Left ventricle myocardium inferior (tissue), 1 donor: ENCODE measurements at regions not wholly inside any gene's neighbourhood (a gene's known extent, or its start where the extent isn't known, plus 50 kb on each side); places are given as distances from the start of the nearest gene placed in this dataset.

Source experiments
- DNase-seq: peaks from one replicate; pipeline ENCODE4 v3.0.0-alpha.2; 2020
- H3K27ac ChIP-seq: fragments of 200-600 bp; replicated peaks from 2 replicates; pipeline ENCODE4 v1.8.0; 2021
- H3K27me3 ChIP-seq: fragments of 200-600 bp; 2 replicates; pipeline ENCODE4 v1.8.0; 2021; ENCODE audit warnings: low read depth
- H3K36me3 ChIP-seq: fragments of 200-600 bp; 2 replicates; pipeline ENCODE4 v1.8.0; 2021
- H3K4me1 ChIP-seq: fragments of 200-600 bp; 2 replicates; pipeline ENCODE4 v1.8.0; 2021
- H3K4me3 ChIP-seq: fragments of 200-600 bp; 2 replicates; pipeline ENCODE4 v1.8.0; 2021; ENCODE audit warnings: mild to moderate bottlenecking, moderate library complexity
- H3K9me3 ChIP-seq: fragments of 200-600 bp; replicated peaks from 2 replicates; pipeline ENCODE4 v1.8.0; 2021
- intact Hi-C: fragments of 100-400 bp; cut with micrococcal nuclease; formaldehyde crosslinking; loops from one replicate; pipeline ENCODE4 v1.11.0; 2022
- TF ChIP-seq, protein P1 (sequence below): fragments of 200-600 bp; IDR thresholded peaks from 2 replicates; pipeline ENCODE4 v1.8.0; 2021; ENCODE audit warnings: antibody characterized with exemption, mild to moderate bottlenecking, borderline replicate concordance
- donor health status: DM: no; HTN: yes; CAD: no; lungs with severe emphysema.

DNA sequence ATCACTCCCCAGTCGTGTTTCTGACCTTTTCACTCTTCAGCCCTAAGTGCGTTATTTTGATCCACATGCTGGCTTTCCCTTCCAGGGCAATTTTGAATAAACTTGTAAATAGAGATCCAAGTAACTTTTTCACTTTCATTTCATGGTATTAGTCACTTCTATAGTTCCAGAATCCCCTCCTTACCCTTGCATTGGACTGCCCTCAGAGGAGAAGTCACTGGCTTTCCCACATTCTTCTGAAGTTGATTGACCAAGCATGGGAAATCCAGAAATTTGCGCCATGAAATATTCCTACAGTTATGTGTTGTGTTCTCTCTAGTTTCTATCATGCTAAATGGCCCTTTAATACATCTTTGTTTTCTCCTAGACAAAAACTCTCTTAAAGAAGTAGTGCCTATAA is 177.3 kb upstream of the GORAB start:
- DNase-seq = no peak
- Histone ChIP-seq H3K4me3 (no peak overlapping the region), H3K36me3 (no peaks in the 10 kb centered on the region), H3K27ac (peak overlapping the region; percentile 77), H3K27me3 (no peaks in the 10 kb centered on the region), H3K4me1 (peaks cover 41% of the 10 kb centered on the region), H3K9me3 (peaks cover 15% of the 10 kb centered on the region)
- intact Hi-C loops = no loop called here
- TF ChIP-seq, protein P1, sequence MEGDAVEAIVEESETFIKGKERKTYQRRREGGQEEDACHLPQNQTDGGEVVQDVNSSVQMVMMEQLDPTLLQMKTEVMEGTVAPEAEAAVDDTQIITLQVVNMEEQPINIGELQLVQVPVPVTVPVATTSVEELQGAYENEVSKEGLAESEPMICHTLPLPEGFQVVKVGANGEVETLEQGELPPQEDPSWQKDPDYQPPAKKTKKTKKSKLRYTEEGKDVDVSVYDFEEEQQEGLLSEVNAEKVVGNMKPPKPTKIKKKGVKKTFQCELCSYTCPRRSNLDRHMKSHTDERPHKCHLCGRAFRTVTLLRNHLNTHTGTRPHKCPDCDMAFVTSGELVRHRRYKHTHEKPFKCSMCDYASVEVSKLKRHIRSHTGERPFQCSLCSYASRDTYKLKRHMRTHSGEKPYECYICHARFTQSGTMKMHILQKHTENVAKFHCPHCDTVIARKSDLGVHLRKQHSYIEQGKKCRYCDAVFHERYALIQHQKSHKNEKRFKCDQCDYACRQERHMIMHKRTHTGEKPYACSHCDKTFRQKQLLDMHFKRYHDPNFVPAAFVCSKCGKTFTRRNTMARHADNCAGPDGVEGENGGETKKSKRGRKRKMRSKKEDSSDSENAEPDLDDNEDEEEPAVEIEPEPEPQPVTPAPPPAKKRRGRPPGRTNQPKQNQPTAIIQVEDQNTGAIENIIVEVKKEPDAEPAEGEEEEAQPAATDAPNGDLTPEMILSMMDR = no peak

- Histone ChIP-seq H3K27ac (peak overlapping the region; percentile 77), H3K36me3 (no peaks in the 10 kb centered on the region), H3K4me3 (no peak overlapping the region), H3K27me3 (no peaks in the 10 kb centered on the region), H3K9me3 (peaks cover 17% of the 10 kb centered on the region), H3K4me1 (peaks cover 40% of the 10 kb centered on the region)
- intact Hi-C loops = no loop called here
- no peak for DNase-seq
- TF ChIP-seq, protein P1 = no peak
Measured at GRCh38 chr1:170355267-170355801, 176.6 kb upstream of the GORAB start.

GRCh38 chr1:170356585-170356984 is 175.4 kb upstream of the GORAB start:
- Histone ChIP-seq H3K4me3 (no peak overlapping the region), H3K4me1 (peaks cover 27% of the 10 kb centered on the region), H3K27ac (no peak overlapping the region), H3K9me3 (peaks cover 17% of the 10 kb centered on the region), H3K36me3 (no peaks in the 10 kb centered on the region), H3K27me3 (no peaks in the 10 kb centered on the region)
- intact Hi-C loops = no loop called here
- TF ChIP-seq, protein P1 = no peak
- no peak for DNase-seq

DNA sequence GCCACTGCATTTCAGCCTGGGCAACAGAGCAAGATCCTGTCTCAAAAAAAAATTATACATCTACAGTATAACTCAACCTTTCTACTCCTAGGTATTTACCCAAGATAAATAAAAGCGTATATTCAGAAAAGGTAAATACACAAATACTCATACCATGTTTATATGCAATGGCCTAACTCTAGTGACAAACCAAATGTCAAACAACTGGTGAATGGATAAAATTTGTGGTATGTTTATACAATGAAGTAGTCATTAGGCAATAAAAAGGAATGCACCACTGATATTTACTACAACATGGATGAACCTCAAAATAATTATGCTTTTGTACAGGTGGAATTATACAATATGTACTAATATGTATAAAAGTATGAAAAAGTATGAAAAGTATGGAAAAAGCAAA is 174.2 kb upstream of the GORAB start:
- Histone ChIP-seq H3K4me1 (peaks cover 22% of the 10 kb centered on the region), H3K27ac (no peak overlapping the region), H3K4me3 (no peak overlapping the region), H3K27me3 (no peaks in the 10 kb centered on the region), H3K36me3 (no peaks in the 10 kb centered on the region), H3K9me3 (peaks cover 24% of the 10 kb centered on the region)
- intact Hi-C loops = no loop called here
- TF ChIP-seq, protein P1 = no peak
- no peak for DNase-seq

DNA sequence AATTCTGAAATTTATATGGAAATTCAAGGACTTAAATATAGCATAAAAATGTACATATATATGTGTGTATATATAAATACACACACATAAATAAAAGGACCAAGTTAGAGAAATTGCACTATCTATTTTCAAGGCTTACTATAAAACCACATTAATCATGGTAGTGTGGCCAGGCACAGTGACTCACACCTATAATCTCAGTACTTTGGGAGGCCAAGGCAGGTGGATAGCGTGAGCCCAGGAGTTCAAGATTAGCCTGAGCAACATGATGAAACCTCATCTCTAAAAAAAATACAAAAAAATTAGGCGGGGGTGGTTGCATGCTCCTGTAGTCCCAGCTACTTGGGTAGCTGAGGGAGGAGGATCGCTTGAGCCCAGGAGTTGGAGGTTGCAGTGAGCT is 171.4 kb upstream of the GORAB start:
- TF ChIP-seq, protein P1 = no peak
- intact Hi-C loops = no loop called here

More for the DNA sequence above, 171.4 kb upstream of the GORAB start:
- Histone ChIP-seq H3K27me3 (no peaks in the 10 kb centered on the region), H3K9me3 (peaks cover 34% of the 10 kb centered on the region), H3K4me3 (no peak overlapping the region), H3K36me3 (no peaks in the 10 kb centered on the region), H3K27ac (no peak overlapping the region), H3K4me1 (peaks cover under 1% of the 10 kb centered on the region)
- DNase-seq = no peak
